ENCODE measurements at regions not wholly inside any gene's neighbourhood (a gene's known extent, or its start where the extent isn't known, plus 50 kb on each side); places are given as distances from the start of the nearest gene placed in this dataset.

GRCh38 chr1:81030441-81030840 lies 770.3 kb upstream of the ADGRL2 start:
- TF ChIP-seq CTCF (IDR thresholded peaks at IDR 0.05): no peak
- no peak for TF ChIP-seq POLR2A (IDR thresholded peaks at IDR 0.05)

Data from breast epithelium (tissue), 3 donors.